Gastroesophageal sphincter (tissue), 3 donors: ENCODE measurements at regions not wholly inside any gene's neighbourhood (a gene's known extent, or its start where the extent isn't known, plus 50 kb on each side); places are given as distances from the start of the nearest gene placed in this dataset.

Source experiments
- CTCF ChIP-seq, 4 experiments: fragments of 200-600 bp in 2 of 4; fragments of 450-650 bp in 2 of 4; sonication (generic) in 1 of 4; IDR thresholded peaks; one replicate each; pipeline ENCODE4 v1.5.1; 2017 to 2019; ENCODE audit warnings: antibody characterized with exemption in 4 of 4, mild to moderate bottlenecking in 2 of 4, moderate library complexity in 2 of 4
- POLR2A ChIP-seq, 2 donors: fragments of 450-650 bp; IDR thresholded peaks; one replicate each; pipeline ENCODE4 v1.6.1; 2017; ENCODE audit warnings: antibody characterized with exemption in 2 of 2, mild to moderate bottlenecking in 2 of 2, moderate library complexity in 1 of 2
- POLR2AphosphoS5 ChIP-seq: sonication (generic); formaldehyde crosslinking; IDR thresholded peaks from one replicate; pipeline ENCODE4 v1.6.1; 2017; ENCODE audit warnings: antibody characterized with exemption

- TF ChIP-seq CTCF (IDR thresholded peaks at IDR 0.05) = no peak
- TF ChIP-seq POLR2A (IDR thresholded peaks at IDR 0.05) = no peak
- no peak for TF ChIP-seq POLR2AphosphoS5
These were observed 384.9 kb upstream of the SOX9 start for GRCh38 chr17:71735893-71736292.
